DMS79 (cell line): ENCODE measurements at regions not wholly inside any gene's neighbourhood (a gene's known extent, or its start where the extent isn't known, plus 50 kb on each side); places are given as distances from the start of the nearest gene placed in this dataset.
"Not testable (repeated sequence)": the region's sequence is repeated elsewhere in the genome, so short reads cannot be mapped to it uniquely, and the experiment has no call there.

Source experiments
- DNase-seq: peaks from one replicate; lab custom pipeline; 2025; lab: John Stamatoyannopoulos, UW

GRCh38 chr18:38305961-38306360 is 740.4 kb upstream of the CELF4 start:
- DNase-seq: no peak

DNA sequence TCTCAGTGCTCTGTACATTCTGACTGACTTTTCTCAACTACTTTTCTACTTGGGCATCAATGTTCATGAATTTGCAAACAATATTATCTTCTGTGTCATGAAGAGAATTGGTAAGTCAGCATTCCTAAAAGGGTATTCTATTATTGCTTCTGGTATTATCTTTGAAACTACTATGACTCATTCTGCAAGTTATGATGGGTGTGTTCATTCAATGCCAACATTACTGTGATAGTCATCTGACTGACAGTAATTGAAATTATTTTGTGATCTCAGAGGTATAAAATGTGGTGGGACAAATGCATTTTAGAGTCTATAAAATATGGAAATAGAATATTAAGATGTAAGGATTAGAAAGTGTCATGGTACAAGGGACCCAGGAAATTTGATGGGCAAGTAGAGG is 736.0 kb upstream of the CELF4 start:
- no peak for DNase-seq

DNA sequence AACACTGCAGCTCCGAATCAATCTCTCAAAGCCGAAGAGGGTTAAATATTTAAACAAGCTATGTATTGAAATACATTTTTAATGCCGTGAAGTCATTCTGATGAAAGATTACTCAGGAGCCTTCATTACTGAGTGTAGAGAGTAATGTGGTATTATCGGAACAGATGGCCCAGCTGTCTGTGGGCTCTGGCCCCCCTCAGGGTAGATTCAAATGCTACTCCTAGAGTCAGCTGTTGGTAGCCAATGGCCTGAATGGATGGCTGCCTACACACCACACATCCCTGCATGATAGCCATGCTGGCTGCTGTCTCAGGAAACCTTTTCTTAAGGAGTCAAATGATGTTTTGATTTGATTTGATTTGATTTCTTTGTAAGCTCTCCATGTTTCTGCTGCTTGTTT is 732.3 kb upstream of the CELF4 start:
- DNase-seq: no peak

DNA sequence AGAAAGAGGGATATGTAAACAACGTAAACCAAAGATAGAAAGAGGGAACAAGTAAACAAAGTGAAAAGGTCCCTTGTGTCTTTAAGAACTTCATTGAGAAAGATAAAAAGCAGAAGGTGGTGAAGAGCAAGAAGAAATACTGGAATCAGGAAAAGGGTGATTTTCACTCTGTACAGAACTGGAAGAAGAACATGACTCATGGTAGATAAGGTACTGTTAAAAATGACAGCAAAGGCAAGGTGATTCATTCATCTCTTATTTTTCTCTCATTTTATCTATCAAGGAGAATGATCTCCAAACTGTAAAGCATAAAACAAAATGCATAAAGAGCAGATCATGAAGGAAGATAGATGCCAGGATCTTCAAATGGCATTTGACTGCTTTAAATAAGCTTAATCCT is 724.6 kb upstream of the CELF4 start:
- no peak for DNase-seq

GRCh38 chr18:38284972-38285371 is 719.4 kb upstream of the CELF4 start:
- DNase-seq: no peak

DNA sequence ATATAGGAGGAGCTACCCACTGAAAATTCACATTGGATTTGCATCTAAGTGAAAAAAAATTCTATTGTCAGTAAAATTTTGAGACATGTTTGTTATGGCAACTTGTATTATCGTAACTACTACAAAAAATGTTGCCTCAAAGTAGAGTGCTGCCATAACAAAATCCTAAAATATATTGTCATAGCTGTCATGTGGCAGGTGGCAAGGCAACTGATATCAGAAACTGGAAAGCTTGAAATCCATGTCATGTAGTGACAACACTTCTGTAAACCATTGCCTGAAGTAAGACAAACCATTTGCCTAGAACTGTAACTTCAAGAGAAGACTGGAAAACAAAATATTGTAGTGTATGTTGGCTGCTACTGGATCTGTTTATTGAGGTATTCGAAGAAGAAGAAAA is 697.5 kb upstream of the CELF4 start:
- no peak for DNase-seq

DNA sequence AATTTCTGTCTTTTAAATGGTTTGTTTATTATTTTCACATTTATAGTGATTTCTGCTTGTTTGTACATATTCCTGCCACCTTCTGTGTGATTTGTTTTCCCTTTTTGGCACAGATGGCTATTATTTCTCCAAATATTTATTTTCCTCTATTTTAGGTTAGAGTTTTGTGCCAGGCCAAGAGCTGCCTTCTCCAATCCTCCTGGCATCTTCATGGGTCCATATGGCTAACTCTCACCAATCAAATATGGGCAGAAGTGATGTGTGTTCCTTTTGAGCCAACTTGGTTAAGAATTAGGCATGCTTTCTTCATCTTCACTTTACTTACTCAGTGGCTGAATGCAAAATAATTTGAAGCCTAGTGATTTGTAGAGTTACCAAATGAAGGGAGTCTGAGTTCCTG is 697.1 kb upstream of the CELF4 start:
- DNase-seq: no peak

- DNase-seq: no peak
Measured at GRCh38 chr18:38257661-38258060, 692.1 kb upstream of the CELF4 start.

GRCh38 chr18:38256366-38256765 is 690.8 kb upstream of the CELF4 start:
- no peak for DNase-seq

GRCh38 chr18:38250971-38251370 is 685.4 kb upstream of the CELF4 start:
- no peak for DNase-seq

- no peak for DNase-seq
Measured at GRCh38 chr18:38244480-38244879, 678.9 kb upstream of the CELF4 start.

- DNase-seq: no peak
Measured at GRCh38 chr18:38243291-38243690, 677.7 kb upstream of the CELF4 start.

GRCh38 chr18:38241736-38242135 is 676.1 kb upstream of the CELF4 start:
- DNase-seq: no peak

DNA sequence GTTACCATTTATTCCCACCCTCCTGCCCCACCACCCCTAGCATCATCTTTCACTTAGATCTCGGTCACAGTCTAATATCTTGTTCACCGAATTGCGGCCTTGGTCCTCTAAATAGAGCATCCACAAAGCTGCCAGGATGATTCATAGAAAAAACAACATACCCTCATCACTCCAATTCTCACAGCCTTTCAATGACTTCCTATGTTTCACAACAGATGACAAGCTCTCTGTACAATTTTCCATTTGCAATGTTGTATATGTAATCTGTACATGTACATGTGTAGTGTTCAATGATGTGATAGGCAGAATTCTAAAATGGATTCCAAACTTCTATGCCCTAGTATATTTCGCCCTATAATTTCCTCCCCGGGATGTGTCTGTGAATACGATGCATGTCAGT is 675.6 kb upstream of the CELF4 start:
- DNase-seq: no peak

DNA sequence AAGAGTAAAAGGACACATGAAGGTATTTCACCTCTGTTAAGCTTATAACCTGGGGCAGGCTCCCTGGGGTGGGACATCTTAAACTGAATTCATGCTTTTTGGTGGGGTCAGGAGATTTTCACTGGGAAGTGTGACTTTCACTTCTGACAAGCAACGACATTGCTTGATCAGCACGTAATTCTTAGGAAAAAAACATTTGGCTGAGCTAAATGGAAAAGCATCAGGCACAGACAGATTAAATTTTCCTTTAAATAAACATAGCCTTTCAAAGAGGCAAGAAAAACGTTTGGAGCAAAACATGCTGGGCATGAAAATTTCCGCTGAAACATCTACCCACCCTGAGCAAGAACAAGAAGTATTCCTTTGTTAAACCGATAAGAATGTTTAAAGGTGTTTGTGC is 674.0 kb upstream of the CELF4 start:
- DNase-seq: no peak

- no peak for DNase-seq
Measured at GRCh38 chr18:38237796-38238195, 672.2 kb upstream of the CELF4 start.

DNA sequence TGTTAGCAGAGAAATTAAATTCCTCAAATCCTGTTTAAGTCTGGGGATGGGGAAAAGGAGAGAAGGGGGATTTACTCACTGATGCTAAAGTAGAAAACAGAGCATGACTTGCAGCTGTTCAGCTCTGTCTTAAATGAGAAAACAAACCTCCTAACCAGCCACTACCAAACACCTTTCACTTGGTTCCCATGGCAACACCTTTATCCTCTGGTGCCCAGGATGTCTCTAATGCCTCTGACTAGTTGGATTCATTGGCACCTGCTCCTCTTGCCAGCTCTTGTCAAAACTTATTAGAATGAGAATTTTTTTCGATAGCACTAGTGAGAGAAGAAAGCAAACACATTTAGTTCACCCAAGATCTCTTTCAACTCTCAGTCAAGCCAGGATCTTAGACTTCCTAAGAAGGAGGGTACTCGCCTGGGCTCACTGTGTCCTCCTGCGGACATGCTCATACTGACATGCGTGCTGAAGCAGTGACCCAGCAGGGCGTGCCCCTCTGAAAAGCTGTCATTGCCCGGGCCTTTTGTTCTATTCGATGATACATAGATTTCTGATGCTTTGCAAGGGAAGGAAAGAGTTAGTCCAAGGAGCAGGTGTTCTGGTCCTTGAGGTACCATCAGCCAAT is 656.0 kb upstream of the CELF4 start:
- DNase-seq: peak; percentile 97

DNA sequence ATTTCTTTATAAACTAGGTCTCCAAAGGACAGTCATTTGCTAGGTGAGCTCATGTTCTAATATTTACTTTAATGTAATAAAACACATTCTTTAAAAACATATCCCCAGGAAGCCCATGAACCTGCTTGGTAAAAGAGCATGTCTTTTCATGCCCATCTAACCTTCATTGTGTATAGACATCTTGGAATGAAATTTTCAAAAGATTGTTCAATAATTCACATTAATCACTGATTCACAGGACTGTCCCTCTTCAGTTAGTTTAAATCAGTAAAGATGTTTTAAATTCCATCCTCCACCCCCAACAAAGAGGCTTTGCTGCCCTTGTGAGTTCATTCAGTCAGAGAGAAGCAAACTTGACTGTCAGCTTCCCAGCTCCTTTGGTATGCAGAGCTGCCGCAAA is 633.4 kb upstream of the CELF4 start:
- no peak for DNase-seq

GRCh38 chr18:38198526-38198925 is 632.9 kb upstream of the CELF4 start:
- DNase-seq: no peak

DNA sequence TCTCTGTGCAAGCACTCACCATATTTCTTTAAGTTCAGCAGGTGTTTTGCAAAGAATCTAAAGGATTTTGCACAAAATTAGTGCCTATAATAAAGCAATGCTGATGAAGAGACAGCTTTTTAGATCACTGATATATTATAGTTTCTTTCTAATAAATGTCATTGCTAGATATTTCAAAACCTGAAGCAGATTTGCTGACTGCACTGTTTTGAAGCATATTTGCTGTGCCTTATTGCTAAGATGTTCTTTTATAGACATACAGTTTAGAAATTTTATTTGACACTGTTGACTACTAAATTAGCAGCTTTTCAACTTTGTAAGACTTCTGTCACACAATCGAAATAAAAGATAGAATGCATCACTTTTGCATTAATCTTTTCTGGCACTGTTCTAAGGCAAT is 620.9 kb upstream of the CELF4 start:
- no peak for DNase-seq

DNA sequence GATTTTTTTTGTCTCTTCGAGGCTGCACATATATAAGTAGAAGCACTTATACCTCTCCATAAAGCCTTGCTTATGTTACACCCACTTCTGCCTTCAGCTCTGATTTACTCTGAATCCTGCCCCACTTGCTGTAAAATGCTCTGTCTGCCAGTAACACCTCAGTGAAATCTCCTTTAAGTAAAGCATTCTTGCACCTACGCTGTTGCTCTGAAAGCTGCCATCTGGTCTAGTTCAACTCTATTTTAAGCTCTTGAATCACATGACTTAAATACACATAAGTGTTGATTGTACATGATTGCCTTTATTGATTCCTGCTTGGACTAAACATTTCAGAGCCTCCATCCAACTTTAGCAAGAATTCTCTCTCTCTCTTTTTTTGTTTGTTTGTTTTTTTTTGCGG is 609.0 kb upstream of the CELF4 start:
- no peak for DNase-seq

DNA sequence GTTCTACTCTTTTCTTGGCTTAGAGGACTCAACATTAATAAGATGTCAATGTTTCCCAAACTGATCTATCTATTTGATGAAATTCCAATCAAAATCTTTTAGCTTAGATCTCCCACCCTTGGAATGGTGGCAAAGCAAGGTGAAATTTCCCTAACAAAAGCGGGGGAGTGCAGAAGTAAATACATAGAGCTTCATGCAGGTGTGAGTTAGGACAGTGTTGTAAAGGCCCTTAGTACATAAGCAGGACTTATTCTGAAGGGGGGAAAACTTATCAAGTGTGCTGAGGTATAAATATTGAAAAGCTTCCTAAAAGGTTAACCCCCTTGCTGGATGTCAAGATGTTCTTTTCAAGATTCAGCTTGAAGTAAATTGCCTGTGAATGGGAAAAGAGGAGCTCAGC is 608.6 kb upstream of the CELF4 start:
- no peak for DNase-seq

DNA sequence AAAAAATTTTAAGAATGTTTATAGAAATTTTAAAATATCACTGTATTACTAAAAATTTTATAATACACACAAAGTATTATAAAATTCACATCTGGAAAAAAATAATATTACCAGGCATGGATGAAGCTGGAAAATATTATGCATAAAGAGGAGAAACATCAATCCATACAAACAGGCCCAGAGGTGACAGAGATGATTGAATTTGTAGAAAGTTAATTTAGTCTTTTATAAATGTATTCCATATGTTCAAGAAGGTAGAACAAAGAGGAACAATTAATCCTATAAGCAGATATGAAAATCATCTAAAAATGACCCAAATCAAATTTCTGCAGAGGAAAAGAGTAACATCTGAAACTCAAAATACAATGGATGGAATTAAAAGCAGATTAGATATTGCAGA is 605.2 kb upstream of the CELF4 start:
- no peak for DNase-seq

DNA sequence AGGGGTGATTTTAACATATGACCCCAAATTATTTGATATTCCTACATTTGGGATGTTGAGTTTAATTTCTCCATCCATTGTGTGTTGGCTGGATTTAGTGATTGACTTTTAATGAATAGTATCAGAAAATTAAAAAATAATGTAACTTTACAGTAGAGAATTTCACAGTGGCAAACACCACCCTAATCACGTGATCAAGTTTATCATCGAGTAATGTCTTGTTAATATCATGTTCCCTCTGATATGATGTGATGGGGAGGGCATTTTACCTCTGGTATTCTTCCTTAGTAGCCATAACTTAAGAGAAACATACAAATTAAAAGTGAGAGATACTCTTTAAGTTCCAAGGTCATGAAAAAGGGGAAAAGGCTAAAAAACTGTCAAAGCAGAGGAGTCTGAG is 602.0 kb upstream of the CELF4 start:
- no peak for DNase-seq

DNA sequence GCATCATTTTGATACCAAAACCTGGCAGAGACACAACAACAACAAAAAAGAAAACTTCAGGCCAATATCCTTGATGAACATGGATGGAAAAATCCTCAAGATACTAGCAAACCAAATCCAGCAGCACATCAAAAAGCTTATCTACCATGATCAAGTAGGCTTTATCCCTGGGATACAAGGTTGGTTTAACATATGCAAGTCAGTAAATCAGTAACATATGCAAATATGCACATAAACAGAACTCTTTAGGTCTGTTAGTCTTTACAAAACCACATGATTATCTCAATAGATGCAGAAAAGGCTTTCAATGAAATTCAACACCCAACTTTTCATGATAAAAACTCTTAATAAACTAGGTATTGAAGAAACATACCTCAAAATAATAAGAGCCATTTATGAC is 587.5 kb upstream of the CELF4 start:
- not testable (repeated sequence) for DNase-seq
